Sigmoid colon (tissue), 6 donors: ENCODE measurements at regions not wholly inside any gene's neighbourhood (a gene's known extent, or its start where the extent isn't known, plus 50 kb on each side); places are given as distances from the start of the nearest gene placed in this dataset.

Experiments used
- DNase-seq: peaks from one replicate; pipeline ENCODE4 v3.0.0-alpha.2; 2019
- H3K27ac ChIP-seq, 4 donors: fragments of 200-600 bp; sonication (generic); one replicate each; pipeline ENCODE4 v1.5.1; 2016 to 2019; ENCODE audit warnings: mild to moderate bottlenecking in 1 of 4
- H3K27me3 ChIP-seq, 3 donors: fragments of 200-600 bp; sonication (generic); one replicate each; pipeline ENCODE4 v1.5.1; 2019; ENCODE audit warnings: mild to moderate bottlenecking in 1 of 3
- H3K36me3 ChIP-seq, 4 donors: fragments of 200-600 bp; sonication (generic); one replicate each; pipeline ENCODE4 v1.5.1; 2016 to 2019
- H3K4me1 ChIP-seq, 4 donors: fragments of 200-600 bp; sonication (generic); one replicate each; pipeline ENCODE4 v1.5.1; 2017 to 2019
- H3K4me3 ChIP-seq, 4 donors: fragments of 200-600 bp; sonication (generic); one replicate each; pipeline ENCODE4 v1.5.1; 2017 to 2019; ENCODE audit warnings: mild to moderate bottlenecking in 2 of 4, moderate library complexity in 1 of 4
- H3K9me3 ChIP-seq, 4 donors: fragments of 200-600 bp in 3 of 4; sonication (generic) in 3 of 4; one replicate each; pipeline versions ENCODE4 v1.5.1 to v1.6.1; 2013 to 2019
- EP300 ChIP-seq, 4 donors: sonication (generic); formaldehyde crosslinking; IDR thresholded peaks; one replicate each; pipeline ENCODE4 v1.6.1; 2017; ENCODE audit warnings: antibody characterized with exemption in 4 of 4
- POLR2A ChIP-seq, 2 donors: fragments of 450-650 bp; IDR thresholded peaks; one replicate each; pipeline ENCODE4 v1.6.1; 2016; ENCODE audit warnings: antibody characterized with exemption in 2 of 2, mild to moderate bottlenecking in 2 of 2, moderate library complexity in 2 of 2
- POLR2AphosphoS5 ChIP-seq, 4 donors: sonication (generic); formaldehyde crosslinking; IDR thresholded peaks; one replicate each; pipeline ENCODE4 v1.6.1; 2017; ENCODE audit warnings: antibody characterized with exemption in 4 of 4
- WGBS, 2 donors: extraction: QIAGEN DNeasy Blood & Tissue Kit; methylation state at CpG; one replicate each; pipeline ENCODE4 v1.1.7; 2013; 5-methylcytosine and 5-hydroxymethylcytosine counted together
- intact Hi-C: fragments of 100-400 bp; cut with DNase I; formaldehyde crosslinking; loops from one replicate; pipeline ENCODE4 v1.15.1; 2023
- TF ChIP-seq, protein P1 (sequence below), 4 experiments: fragments of 450-650 bp in 3 of 4; fragments of 200-600 bp in 1 of 4; IDR thresholded peaks; one replicate each; pipeline ENCODE4 v1.5.1; 2016 to 2019; ENCODE audit warnings: antibody characterized with exemption in 4 of 4, mild to moderate bottlenecking in 3 of 4, moderate library complexity in 2 of 4
- donor health status: healthy with polysubstance abuse.
- donor health status: healthy.

DNA sequence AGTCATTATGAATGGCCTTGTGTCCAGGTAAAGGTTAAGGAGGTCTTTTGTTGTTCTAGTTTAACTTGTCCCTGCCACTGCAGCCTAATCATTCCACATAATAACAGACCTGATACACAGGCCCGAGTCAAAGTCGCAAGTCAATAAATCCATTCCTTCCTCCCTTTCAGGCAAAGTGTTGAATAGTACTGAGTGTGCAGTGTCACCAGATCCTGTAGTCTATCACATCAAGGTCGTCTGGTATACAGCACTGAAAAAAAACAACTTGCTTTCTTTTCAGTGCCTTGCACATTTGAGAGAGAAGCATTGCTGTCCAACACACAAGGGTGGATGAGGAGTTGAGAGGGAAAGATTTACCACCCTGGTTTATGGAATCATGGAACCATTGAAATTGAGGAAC is 606.2 kb downstream of the BCL11A start:
- H3K36me3 ChIP-seq: no peaks in the 10 kb centered on the region
- no peaks in the 10 kb centered on the region for H3K27me3 ChIP-seq
- DNase-seq: no peak
- H3K4me1 ChIP-seq: peaks cover 0 to 8% (median 3%) of the 10 kb centered on the region in 4 donors
- no peaks in the 10 kb centered on the region for H3K9me3 ChIP-seq
- H3K27ac ChIP-seq: no peak overlapping the region
- intact Hi-C loops: no loop called here
- TF ChIP-seq EP300 (IDR thresholded peaks at IDR 0.05): no peak
- 44 to 64% methylated on average over 3 of the region's 3 CpGs for WGBS, 2 donors
- no peak overlapping the region for H3K4me3 ChIP-seq

DNA sequence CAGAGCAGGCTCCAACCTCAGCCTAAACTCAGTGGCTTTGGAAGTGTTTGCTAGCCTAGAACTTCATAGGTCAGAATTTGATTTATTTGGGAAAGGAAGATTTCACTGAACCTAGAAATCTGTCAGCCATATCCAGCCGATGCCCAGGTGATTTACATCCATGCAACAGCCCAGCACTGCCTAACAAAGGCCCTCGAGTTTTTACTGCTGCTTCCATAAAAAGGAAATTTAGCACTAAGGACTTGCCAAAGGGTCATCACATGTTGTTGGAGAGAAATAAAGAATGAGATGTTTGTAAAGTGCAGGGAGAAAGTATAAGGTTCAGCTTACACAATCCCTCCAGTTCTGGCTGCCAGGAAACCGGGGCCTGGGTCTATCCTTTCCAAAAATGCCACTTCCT is 614.2 kb downstream of the BCL11A start:
- H3K27ac ChIP-seq: no peak overlapping the region
- no peaks in the 10 kb centered on the region for H3K36me3 ChIP-seq
- H3K4me3 ChIP-seq: no peak overlapping the region
- DNase-seq: no peak
- TF ChIP-seq EP300 (IDR thresholded peaks at IDR 0.05) (no peak), POLR2A (IDR thresholded peaks at IDR 0.05) (no peak), POLR2AphosphoS5 (IDR thresholded peaks at IDR 0.05) (no peak)
- TF ChIP-seq, protein P1, sequence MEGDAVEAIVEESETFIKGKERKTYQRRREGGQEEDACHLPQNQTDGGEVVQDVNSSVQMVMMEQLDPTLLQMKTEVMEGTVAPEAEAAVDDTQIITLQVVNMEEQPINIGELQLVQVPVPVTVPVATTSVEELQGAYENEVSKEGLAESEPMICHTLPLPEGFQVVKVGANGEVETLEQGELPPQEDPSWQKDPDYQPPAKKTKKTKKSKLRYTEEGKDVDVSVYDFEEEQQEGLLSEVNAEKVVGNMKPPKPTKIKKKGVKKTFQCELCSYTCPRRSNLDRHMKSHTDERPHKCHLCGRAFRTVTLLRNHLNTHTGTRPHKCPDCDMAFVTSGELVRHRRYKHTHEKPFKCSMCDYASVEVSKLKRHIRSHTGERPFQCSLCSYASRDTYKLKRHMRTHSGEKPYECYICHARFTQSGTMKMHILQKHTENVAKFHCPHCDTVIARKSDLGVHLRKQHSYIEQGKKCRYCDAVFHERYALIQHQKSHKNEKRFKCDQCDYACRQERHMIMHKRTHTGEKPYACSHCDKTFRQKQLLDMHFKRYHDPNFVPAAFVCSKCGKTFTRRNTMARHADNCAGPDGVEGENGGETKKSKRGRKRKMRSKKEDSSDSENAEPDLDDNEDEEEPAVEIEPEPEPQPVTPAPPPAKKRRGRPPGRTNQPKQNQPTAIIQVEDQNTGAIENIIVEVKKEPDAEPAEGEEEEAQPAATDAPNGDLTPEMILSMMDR (IDR thresholded peaks at IDR 0.05): no peak
- 29 to 71% methylated on average over 3 of the region's 3 CpGs for WGBS, 2 donors
- H3K9me3 ChIP-seq: no peaks in the 10 kb centered on the region
- intact Hi-C loops: no loop called here
- H3K4me1 ChIP-seq: peaks cover 0 to 7% (median 3%) of the 10 kb centered on the region in 4 donors
- H3K27me3 ChIP-seq: no peaks in the 10 kb centered on the region

DNA sequence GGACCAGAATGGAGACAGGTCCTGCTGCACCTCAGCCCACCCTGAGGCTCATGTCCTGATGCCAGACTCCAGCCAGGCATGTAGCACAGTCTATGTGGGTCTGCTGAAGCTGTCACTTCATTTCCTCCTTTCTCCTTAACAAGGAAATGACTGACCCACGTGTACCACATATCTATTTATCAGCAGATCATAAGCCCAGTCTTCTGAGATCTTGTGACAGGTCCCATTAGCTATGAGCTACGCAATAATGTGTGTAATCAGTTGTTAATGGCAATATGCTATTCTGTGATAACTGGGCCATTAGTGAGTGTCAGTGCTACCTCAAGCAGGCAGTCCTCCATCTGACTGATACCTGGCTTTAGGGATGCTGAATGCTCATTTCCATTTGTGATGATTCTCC is 615.3 kb downstream of the BCL11A start:
- H3K27ac ChIP-seq: no peak overlapping the region
- no peak for TF ChIP-seq POLR2A (IDR thresholded peaks at IDR 0.05)
- no peak for TF ChIP-seq EP300 (IDR thresholded peaks at IDR 0.05)
- no peak for TF ChIP-seq POLR2AphosphoS5 (IDR thresholded peaks at IDR 0.05)
- TF ChIP-seq, protein P1 (IDR thresholded peaks at IDR 0.05): no peak
- no peak overlapping the region for H3K4me3 ChIP-seq
- intact Hi-C loops: no loop called here
- no peaks in the 10 kb centered on the region for H3K36me3 ChIP-seq
- H3K27me3 ChIP-seq: no peaks in the 10 kb centered on the region
- 49 to 54% methylated on average over 2 of the region's 2 CpGs for WGBS, 2 donors
- DNase-seq: no peak
- H3K4me1 ChIP-seq: peaks cover 0 to 13% (median 10%) of the 10 kb centered on the region in 4 donors
- no peaks in the 10 kb centered on the region for H3K9me3 ChIP-seq

DNA sequence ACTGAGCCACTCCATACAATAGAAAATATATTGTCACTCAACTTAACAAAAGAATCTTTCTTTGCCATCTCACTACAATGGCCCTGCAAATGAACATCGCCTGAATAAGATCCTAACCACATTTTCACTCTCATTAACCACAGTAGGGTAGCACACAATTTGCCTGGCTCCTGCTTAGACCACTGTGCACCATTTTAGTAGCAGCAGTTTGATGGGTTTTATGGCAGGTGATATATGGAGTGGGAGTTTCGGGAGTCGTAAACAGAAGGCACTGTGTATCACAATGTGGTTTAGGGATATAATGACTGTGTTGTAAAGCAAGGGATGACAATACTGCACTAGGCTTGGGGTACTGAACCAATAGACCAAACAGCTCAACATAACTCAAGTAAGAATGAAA is 617.4 kb downstream of the BCL11A start:
- intact Hi-C loops: no loop called here
- Histone ChIP-seq H3K36me3 (no peaks in the 10 kb centered on the region), H3K9me3 (no peaks in the 10 kb centered on the region), H3K27me3 (no peaks in the 10 kb centered on the region), H3K27ac (no peak overlapping the region), H3K4me3 (no peak overlapping the region), H3K4me1 (peaks cover 0 to 13% (median 10%) of the 10 kb centered on the region in 4 donors)
- TF ChIP-seq, protein P1 (IDR thresholded peaks at IDR 0.05): no peak
- TF ChIP-seq POLR2A (IDR thresholded peaks at IDR 0.05): no peak
- no peak for TF ChIP-seq POLR2AphosphoS5 (IDR thresholded peaks at IDR 0.05)
- TF ChIP-seq EP300 (IDR thresholded peaks at IDR 0.05): no peak
- no peak for DNase-seq
- whole genome bisulfite sequencing, 2 donors: 35 to 66% methylated on average over 3 of the region's 3 CpGs

DNA sequence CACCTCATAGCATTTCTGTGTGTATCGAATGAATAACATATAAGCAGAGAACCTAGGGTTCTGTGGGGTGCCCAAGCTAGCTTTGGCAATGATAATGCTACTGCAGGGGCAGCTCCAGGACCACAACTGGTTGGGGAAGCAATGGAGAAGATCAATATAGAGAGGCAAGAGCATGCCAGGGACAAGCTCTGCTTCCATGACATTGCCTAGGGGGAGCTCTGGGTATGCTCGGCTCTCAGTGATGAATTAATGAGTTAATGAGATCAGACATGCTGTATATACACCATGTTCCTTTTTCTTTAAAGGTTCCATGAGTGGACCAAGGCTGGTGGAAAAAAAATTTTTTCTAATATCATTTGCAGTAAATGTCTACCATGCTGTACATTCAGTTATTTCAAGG is 618.4 kb downstream of the BCL11A start:
- Histone ChIP-seq H3K4me3 (no peak overlapping the region), H3K9me3 (no peaks in the 10 kb centered on the region), H3K36me3 (no peaks in the 10 kb centered on the region), H3K4me1 (peaks cover 0 to 13% (median 10%) of the 10 kb centered on the region in 4 donors), H3K27me3 (no peaks in the 10 kb centered on the region), H3K27ac (no peak overlapping the region)
- no peak for DNase-seq
- whole genome bisulfite sequencing, 2 donors: 83 to 85% methylated on average over 2 of the region's 2 CpGs
- intact Hi-C loops: no loop called here
- TF ChIP-seq EP300 (IDR thresholded peaks at IDR 0.05) (no peak), POLR2AphosphoS5 (IDR thresholded peaks at IDR 0.05) (no peak), POLR2A (IDR thresholded peaks at IDR 0.05) (no peak)
- TF ChIP-seq, protein P1 (IDR thresholded peaks at IDR 0.05): no peak
